Esophagus muscularis mucosa (tissue), 4 donors: ENCODE measurements at regions not wholly inside any gene's neighbourhood (a gene's known extent, or its start where the extent isn't known, plus 50 kb on each side); places are given as distances from the start of the nearest gene placed in this dataset.

Experiments used
- EP300 ChIP-seq: sonication (generic); formaldehyde crosslinking; IDR thresholded peaks from one replicate; pipeline ENCODE4 v1.6.1; 2017; ENCODE audit warnings: antibody characterized with exemption
- POLR2A ChIP-seq: fragments of 450-650 bp; IDR thresholded peaks from one replicate; pipeline ENCODE4 v1.6.1; 2017; ENCODE audit warnings: antibody characterized with exemption, moderate library complexity, mild to moderate bottlenecking, low read depth
- TF ChIP-seq, protein P1 (sequence below), 3 experiments: fragments of 200-600 bp in 2 of 3; fragments of 450-650 bp in 1 of 3; sonication (generic) in 2 of 3; IDR thresholded peaks; one replicate each; pipeline ENCODE4 v1.5.1; 2017 to 2019; ENCODE audit warnings: antibody characterized with exemption in 3 of 3, mild to moderate bottlenecking in 2 of 3, moderate library complexity in 1 of 3

DNA sequence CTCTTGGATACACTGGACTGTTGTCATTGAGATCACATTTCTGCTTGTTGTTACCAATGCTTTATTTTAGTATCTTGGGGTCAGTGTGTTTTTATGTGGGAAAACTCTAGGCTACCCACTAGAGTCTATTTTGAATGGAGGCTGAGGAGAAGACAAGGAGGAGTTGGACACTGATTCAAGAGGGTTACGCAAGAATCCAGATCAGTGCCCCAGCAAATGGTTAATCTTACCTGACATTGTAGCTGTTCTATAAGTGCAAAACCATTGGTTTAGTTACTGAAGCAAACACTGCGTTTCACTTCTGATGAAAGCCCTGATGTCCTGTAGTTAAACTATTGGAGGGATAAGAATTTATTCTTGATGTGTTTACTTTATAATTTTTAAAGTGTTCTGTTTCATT lies 331.1 kb upstream of the NR3C2 start:
- TF ChIP-seq, protein P1, sequence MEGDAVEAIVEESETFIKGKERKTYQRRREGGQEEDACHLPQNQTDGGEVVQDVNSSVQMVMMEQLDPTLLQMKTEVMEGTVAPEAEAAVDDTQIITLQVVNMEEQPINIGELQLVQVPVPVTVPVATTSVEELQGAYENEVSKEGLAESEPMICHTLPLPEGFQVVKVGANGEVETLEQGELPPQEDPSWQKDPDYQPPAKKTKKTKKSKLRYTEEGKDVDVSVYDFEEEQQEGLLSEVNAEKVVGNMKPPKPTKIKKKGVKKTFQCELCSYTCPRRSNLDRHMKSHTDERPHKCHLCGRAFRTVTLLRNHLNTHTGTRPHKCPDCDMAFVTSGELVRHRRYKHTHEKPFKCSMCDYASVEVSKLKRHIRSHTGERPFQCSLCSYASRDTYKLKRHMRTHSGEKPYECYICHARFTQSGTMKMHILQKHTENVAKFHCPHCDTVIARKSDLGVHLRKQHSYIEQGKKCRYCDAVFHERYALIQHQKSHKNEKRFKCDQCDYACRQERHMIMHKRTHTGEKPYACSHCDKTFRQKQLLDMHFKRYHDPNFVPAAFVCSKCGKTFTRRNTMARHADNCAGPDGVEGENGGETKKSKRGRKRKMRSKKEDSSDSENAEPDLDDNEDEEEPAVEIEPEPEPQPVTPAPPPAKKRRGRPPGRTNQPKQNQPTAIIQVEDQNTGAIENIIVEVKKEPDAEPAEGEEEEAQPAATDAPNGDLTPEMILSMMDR (IDR thresholded peaks at IDR 0.05) = no peak
- TF ChIP-seq POLR2A (no peak), EP300 (no peak)
